Hindlimb muscle (tissue), 1 donor: ENCODE measurements at regions not wholly inside any gene's neighbourhood (a gene's known extent, or its start where the extent isn't known, plus 50 kb on each side); places are given as distances from the start of the nearest gene placed in this dataset.

Experiments used
- DNase-seq: peaks from one replicate; pipeline ENCODE4 v3.0.0-alpha.2; 2013

- no peak for DNase-seq
These were observed 100.7 kb upstream of the CTTNBP2 start for GRCh38 chr7:117973975-117974374.

DNA sequence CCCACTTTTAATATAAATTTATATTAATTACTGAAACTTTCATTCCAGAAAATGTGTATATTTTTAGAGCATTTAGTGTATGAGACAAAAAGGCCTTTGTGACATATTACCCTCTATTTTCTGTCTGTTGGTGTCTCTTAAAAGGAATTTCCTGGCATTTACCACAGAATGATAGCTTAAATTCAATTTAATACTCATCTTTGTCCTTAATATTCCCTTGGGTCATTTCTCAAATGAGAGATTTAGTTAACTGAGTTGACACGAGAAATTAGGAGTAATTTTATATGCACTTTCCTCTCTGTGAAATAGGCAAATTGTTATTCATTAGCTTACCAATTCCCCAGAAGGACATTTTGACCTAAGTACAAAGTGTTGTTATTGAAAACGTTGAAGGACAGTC, 101.7 kb upstream of the CTTNBP2 start:
- DNase-seq = no peak

- DNase-seq = no peak
These were observed 102.2 kb upstream of the CTTNBP2 start for GRCh38 chr7:117975476-117975875.

DNA sequence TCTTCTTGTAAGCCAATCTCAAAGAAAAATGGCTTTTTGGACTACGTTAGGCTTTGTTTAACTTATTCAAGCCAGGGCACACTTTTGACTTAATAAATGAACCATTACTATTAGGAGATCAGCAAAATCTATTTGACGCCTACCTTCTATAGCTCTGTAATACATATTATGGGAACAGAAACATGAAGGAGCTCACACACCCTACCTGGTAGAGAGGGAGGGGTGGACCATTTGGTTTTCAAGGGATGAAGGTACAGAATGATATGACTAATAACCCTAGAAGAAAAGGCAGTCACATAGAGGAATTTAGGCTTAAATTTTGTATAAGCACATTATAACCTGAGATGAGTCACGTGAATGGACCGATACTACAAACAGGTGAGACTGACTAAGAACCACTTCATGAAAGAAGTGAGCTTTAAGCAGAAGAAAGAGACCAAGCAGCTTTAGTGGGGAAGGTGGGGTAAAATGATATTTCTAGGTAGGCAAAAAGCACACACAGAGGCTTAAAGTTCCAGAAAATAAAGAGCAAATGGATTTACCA, 106.8 kb upstream of the CTTNBP2 start:
- no peak for DNase-seq

DNA sequence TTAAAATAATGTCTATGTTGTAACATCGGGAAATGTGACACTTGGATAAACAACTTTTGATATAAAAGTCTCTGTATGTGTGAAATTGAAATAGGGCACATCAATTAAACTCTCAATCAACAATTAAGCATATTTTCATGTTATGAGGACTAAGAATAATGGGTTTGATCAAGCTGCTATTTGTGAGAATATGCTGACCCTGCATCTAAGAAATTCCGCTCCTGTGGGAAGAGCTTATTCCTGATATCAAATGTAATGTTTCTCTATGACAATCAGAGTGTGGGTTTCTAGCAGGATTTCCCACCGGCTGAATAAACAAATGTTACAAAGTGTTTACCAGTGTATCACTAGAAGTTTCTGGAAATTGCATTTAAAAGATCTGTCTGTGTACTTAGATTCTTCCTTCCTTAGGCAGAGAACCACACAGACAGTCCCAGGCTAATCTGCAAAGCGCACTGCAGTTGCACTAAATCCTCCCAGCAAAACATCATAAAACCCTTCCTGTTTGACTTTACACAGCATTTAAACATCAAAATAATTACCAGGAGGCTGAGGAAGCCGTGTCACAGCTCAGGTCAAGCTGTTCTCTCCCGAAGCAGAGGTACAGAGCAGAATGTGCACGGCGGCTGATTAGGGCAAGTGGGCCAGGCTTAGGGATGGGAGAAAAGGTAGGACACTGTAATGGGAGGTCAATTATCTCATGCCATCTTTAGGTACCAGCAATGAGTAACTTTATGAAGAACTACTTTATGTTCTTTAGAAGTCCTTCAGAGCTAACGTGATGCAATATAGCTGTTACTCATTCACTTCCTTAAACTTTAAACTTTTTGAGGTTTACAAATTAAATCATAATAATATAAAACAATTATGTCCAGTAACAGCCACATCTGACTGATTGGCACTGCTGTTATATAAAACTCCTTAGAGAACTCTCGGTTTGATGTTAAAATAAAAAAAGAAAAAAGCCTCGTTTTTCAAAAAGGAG, 109.1 kb upstream of the CTTNBP2 start:
- DNase-seq = no peak

- DNase-seq = no peak
These were observed 113.5 kb upstream of the CTTNBP2 start for GRCh38 chr7:117986645-117987269.

DNA sequence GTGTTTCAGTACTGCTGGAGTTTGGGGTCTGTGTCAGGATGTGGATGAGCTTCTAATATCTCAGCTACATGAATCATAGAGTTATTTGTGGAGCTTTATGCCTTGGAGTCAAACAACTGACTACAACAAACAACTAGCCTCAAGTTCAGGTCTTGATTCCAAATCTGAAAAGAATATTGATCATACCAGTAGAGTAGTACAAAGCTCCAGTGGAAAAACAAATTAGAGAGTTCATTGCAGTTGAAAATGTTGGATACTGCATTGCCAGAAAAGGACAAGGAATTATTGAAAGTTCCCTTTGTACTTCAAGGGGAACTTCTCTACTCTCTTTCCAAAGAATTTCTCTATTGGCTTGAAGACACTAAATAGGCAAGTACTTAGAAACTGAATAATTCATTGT, 117.6 kb upstream of the CTTNBP2 start:
- DNase-seq = no peak

DNA sequence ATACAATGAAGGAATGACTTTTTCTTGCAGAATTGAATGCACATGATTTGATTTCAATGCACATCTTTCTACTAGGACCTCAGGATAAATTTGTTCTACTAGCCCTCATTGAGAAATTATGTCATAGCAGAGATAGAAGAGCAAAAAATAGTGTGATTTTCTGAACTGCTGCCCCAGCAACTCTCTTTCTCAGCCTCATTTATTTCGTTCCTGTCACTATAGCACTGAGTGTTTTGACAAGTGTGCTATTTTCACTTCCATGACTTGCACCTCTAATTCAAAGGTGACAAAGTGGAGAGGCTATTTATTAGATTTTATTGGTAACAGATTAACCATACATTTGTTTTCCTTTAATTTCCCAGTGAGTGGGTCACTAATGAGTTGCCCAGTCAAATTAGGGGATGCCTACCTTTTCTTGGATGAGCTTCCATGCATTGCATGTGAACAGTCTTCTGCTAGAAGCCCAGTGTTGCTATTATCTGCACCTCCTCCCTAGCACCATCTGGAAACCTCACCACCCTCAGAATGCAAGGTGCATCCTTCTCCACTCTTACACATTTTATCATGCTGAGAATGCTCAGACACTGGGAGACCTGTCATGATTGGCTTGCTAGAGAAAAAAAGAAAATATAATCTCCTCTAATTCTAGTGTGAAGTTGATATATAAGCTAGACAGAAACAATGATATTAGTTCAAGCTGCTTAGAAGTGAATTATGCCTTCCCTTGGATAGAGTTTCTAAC, 119.6 kb upstream of the CTTNBP2 start:
- DNase-seq = no peak

- DNase-seq = no peak
These were observed 120.2 kb upstream of the CTTNBP2 start for GRCh38 chr7:117993377-117994003.

DNA sequence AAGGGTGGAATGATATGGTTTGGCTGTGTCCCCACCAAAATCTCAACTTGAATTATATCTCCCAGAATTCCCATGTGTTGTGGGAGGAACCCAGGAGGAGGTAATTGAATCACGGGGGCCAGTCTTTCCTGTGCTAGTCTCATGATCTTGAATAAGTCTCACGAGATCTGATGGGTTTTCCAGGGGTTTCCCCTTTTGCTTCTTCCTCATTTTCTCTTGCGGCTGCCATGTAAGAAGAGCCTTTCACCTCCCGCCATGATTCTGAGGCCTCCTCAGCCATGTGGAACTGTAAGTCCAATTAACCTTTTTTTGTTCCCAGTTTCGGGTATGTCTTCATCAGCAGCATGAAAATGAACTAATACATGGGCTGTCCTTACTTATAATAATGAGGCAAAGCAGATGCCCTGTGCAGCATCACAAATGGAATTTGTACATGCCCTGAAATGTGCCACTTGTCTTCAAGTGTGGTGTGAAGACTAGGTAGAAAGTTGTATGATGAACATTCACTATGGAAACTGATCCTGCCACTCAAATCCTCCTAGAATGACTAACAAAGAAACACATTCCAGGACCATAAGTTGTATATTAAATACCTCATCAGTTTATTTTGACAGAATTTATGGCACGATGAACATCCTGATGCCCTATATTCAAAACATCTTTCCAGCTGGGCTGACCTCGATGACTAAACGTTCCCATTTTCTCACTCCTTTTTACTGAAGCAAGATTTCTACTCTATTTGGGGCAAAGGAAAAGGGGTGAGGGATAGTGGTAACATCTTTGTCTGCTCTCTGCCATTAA, 122.8 kb upstream of the CTTNBP2 start:
- no peak for DNase-seq

- no peak for DNase-seq
These were observed 124.9 kb upstream of the CTTNBP2 start for GRCh38 chr7:117997862-117998825.

DNA sequence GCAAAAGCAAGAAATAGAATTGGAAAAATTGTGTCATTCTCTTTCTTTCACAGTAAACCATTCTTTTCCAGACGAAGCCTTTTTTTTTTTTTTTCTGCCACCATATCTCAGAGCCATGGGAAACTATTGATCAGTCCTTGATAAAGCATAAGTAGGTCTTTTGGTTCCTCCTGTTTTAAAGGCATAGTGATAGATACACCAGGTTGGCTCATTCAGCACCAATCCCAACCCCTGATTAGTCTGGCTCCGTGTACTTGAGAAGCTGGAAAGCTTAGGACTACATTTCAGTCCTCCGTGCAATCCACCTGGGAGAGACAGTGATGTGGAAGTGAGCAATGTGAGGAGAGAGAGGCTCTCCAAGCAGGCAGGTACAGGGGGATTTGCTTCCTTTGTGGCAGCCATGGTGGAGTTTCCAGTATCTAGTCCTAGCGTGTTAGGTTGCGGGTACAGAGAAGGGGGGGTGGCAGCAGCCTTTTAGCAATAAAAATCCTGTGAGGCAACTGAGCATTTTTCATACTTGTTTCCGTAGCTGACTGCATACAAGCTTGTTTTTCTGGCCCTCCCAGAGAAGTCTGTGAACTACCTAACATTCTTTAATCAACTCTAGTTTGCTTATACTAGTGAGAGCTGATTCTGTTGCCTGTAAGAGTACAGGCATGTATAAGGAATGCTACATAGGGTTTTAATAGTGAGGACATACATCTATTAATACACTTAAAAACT, 127.4 kb upstream of the CTTNBP2 start:
- no peak for DNase-seq

DNA sequence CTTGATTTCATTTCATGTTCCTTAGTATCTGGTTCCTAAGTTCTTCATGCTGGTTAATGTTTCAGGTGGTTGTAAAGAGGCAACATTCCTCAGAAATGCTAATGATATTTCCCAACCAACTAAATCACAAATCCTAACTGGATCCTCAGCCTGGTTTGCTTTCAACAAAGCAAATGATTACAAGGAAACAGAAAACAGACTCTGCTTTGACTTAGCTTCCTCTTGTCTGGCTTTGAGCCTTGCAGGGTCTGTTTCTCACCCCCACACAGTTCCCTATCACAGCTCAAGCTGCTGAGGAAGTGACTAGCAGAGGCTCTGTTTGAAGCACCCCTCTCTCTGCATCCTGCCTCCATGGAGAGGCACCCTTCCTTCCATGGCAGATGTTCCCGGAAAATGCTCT, 130.2 kb upstream of the CTTNBP2 start:
- DNase-seq = peak; percentile 6

DNA sequence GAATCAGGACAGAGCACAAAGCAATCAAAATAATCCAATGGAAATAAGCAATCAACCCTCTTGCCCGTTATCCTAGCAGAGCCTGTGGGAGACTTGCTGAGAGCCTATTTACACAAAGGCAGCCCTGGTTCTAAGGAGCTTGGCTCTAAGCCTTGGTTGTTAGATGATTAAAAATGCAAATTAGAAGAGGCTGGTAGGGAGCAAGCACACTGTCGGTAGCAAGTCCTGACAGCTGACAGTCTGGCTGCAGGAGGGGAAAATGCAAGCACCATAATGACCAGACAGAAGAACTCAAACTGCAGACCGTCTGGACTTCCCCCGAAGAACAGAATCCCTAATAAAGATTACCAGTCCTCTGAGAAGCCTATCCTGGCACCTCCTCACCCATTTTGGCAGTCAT, 131.8 kb upstream of the CTTNBP2 start:
- no peak for DNase-seq

DNA sequence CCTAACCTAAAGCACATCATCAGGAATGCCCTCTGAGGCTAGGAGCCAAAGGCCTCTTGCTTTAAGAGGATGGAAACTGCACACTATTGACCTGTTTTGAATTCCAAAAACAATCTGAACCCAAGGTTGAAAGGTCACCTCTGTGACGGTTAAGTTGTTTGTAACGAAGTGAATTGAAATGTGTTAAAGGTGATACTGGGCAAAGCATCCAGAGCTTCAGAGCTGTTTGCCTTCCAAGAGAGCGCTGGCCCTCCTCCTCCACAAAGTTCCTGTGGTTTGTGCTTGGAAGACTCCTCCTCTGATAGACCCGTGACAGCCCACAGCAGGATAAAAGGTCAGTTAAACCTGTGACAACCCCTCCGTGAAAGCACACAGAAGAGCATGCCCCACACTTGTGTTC, 133.7 kb upstream of the CTTNBP2 start:
- no peak for DNase-seq

GRCh38 chr7:118009419-118009818, 136.2 kb upstream of the CTTNBP2 start:
- DNase-seq = no peak

DNA sequence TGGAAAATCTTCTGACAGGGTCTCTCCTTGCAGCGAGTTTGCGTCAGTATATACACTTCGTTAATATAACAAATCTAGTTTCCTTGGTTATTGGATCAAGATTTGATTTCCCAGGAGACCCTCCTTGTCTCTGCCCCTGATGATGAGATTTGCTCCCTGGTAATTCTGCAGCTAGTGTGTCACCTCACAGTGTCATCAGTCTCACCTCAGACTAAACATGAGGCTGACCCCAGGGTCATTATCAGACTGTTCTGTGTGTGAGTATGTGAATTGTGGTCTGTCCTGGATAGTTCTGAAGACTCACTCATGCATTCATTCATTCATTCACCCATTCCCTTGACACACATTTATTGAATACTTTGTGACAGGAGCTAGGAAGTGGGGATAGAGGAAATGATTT, 138.4 kb upstream of the CTTNBP2 start:
- no peak for DNase-seq

- no peak for DNase-seq
These were observed 140.2 kb upstream of the CTTNBP2 start for GRCh38 chr7:118013252-118014010.

- DNase-seq = no peak
These were observed 149.3 kb upstream of the CTTNBP2 start for GRCh38 chr7:118022546-118022945.
